ENCODE measurements at regions not wholly inside any gene's neighbourhood (a gene's known extent, or its start where the extent isn't known, plus 50 kb on each side); places are given as distances from the start of the nearest gene placed in this dataset.

DNA sequence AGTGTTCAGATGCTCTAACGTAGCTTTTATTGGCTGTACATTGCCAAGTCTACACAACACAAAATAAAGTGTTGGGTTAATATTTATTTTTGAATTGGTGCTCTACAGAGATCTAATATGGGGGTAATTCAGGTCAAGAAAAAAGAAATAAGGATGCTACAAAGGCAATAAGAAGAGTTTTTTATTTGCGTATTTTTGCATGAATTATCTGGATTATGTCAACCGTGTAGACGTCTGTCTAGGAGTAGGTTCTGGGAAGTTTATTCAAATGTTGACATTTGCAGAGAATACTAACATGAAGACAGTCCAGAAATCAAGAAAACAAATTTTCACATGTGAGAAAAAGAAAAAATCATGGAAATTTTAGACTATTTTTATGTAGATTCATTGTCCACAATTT is 876.7 kb upstream of the POU3F3 start:
- TF ChIP-seq POLR2A (IDR thresholded peaks at IDR 0.05; ENCODE audit: low read length), result no peak
- TF ChIP-seq GATA1 (IDR thresholded peaks at IDR 0.05; ENCODE audit: low read depth, low read length), result no peak
